SK-N-SH (cell line): ENCODE measurements at regions not wholly inside any gene's neighbourhood (a gene's known extent, or its start where the extent isn't known, plus 50 kb on each side); places are given as distances from the start of the nearest gene placed in this dataset.

ENCODE experiments used
- CTCF ChIA-PET: fragments of 300-600, 350-600 bp; formaldehyde crosslinking; extraction: SDS; loops from one replicate; lab custom pipeline; 2021; lab: Yijun Ruan, JAX
- POLR2A ChIA-PET: fragments of 350-600 bp; sonication (Branson Sonifier 250); formaldehyde crosslinking; extraction: SDS; loops from one replicate; lab custom pipeline; 2020; ENCODE audit warnings: antibody characterized with exemption, inconsistent platforms; lab: Yijun Ruan, JAX
- DNase-seq: peaks from one replicate; pipeline ENCODE4 v3.0.0; 2012
- H2AFZ ChIP-seq: fragments of 200-600 bp; sonication (generic); 2 replicates; pipeline ENCODE4 v1.8.1; 2016; ENCODE audit warnings: antibody characterized with exemption, mild to moderate bottlenecking, low read depth
- H3F3A ChIP-seq: fragments of 200-600 bp; sonication (generic); replicated peaks from 2 replicates; pipeline ENCODE3; 2016; ENCODE audit warnings: antibody characterized with exemption, mild to moderate bottlenecking; ENCODE audit not compliant: insufficient read depth
- H3K27ac ChIP-seq, 2 experiments: fragments of 200-500 bp in 1 of 2; fragments of 200-600 bp in 1 of 2; sonication (Bioruptor generic) in 1 of 2; sonication (generic), shearing (Covaris generic) in 1 of 2; 2 replicates each; pipeline versions ENCODE4 v1.5.1 to v1.6.1; 2014 to 2016; ENCODE audit warnings: low read depth in 2 of 2, inconsistent platforms in 1 of 2, low read length in 1 of 2, mild to moderate bottlenecking in 1 of 2, mixed read lengths in 1 of 2
- H3K27me3 ChIP-seq: fragments of 200-600 bp; sonication (generic), shearing (Covaris generic); 2 replicates; pipeline ENCODE4 v1.6.1; 2016; ENCODE audit warnings: mixed run types; ENCODE audit not compliant: insufficient read depth
- H3K36me3 ChIP-seq, 2 experiments: fragments of 200-500 bp in 1 of 2; fragments of 200-600 bp in 1 of 2; sonication (Bioruptor generic) in 1 of 2; sonication (generic) in 1 of 2; replicated peaks in 1 of 2; 2 replicates each; pipeline versions ENCODE3 to v1.5.1; 2014 to 2016; ENCODE audit warnings: low read length in 1 of 2, mild to moderate bottlenecking in 1 of 2; ENCODE audit not compliant: insufficient read depth in 2 of 2, control insufficient read depth in 1 of 2
- H3K4me1 ChIP-seq, 2 experiments: fragments of 200-500 bp in 1 of 2; fragments of 200-600 bp in 1 of 2; sonication (Bioruptor generic) in 1 of 2; sonication (generic), shearing (Covaris generic) in 1 of 2; 2 replicates each; pipeline versions ENCODE4 v1.5.1 to v1.6.1; 2014 to 2016; ENCODE audit warnings: low read depth in 1 of 2, low read length in 1 of 2, mixed run types in 1 of 2; ENCODE audit not compliant: insufficient read depth in 2 of 2, control insufficient read depth in 1 of 2
- H3K4me2 ChIP-seq: fragments of 200-600 bp; sonication (generic), shearing (Covaris generic); 2 replicates; pipeline ENCODE4 v1.6.1; 2017; ENCODE audit warnings: mixed run types
- H3K4me3 ChIP-seq, 2 experiments: fragments of 200-500 bp in 1 of 2; fragments of 200-600 bp in 1 of 2; sonication (Bioruptor generic) in 1 of 2; sonication (generic), shearing (Covaris generic) in 1 of 2; 2 replicates each; pipeline versions ENCODE4 v1.5.1 to v1.8.1; 2014 to 2016; ENCODE audit warnings: low read depth in 2 of 2, inconsistent platforms in 1 of 2, low read length in 1 of 2, mild to moderate bottlenecking in 1 of 2, mixed read lengths in 1 of 2, moderate library complexity in 1 of 2
- H3K79me2 ChIP-seq: fragments of 200-600 bp; sonication (generic); 2 replicates; pipeline ENCODE4 v1.8.1; 2017; ENCODE audit warnings: mild to moderate bottlenecking; ENCODE audit not compliant: insufficient read depth
- H3K9ac ChIP-seq: fragments of 200-600 bp; sonication (generic); 2 replicates; pipeline ENCODE4 v1.6.1; 2017; ENCODE audit warnings: mixed run types
- H3K9me2 ChIP-seq: fragments of 200-600 bp; sonication (generic); 2 replicates; pipeline ENCODE4 v1.6.1; 2017; ENCODE audit warnings: mixed run types
- H3K9me3 ChIP-seq: fragments of 200-600 bp; sonication (generic); 2 replicates; pipeline ENCODE4 v1.6.1; 2017; ENCODE audit warnings: mixed run types, mild to moderate bottlenecking, moderate library complexity
- H4K20me1 ChIP-seq: fragments of 200-600 bp; sonication (generic); 2 replicates; pipeline ENCODE4 v1.6.1; 2017; ENCODE audit warnings: mild to moderate bottlenecking, mixed run types; ENCODE audit not compliant: insufficient read depth
- ELF1 ChIP-seq: IDR thresholded peaks from 2 replicates; pipeline ENCODE4 v1.4.0; 2012
- EP300 ChIP-seq, 2 experiments: IDR thresholded peaks; 2 replicates each; pipeline versions ENCODE4 v1.4.0 to v1.6.1; 2012; ENCODE audit warnings: borderline replicate concordance in 1 of 2, low read depth in 1 of 2, low read length in 1 of 2
- GATA2 ChIP-seq: sonication (generic); formaldehyde crosslinking; IDR thresholded peaks from 2 replicates; pipeline ENCODE4 v1.5.0; 2020; ENCODE audit warnings: mild to moderate bottlenecking, missing genetic modification reagents
- NFIC ChIP-seq: IDR thresholded peaks from 2 replicates; pipeline ENCODE4 v1.4.0; 2012; ENCODE audit warnings: borderline replicate concordance
- NRF1 ChIP-seq: IDR thresholded peaks from 2 replicates; pipeline ENCODE4 v1.6.1; 2012; ENCODE audit warnings: low read depth, mild to moderate bottlenecking, low read length
- RCOR1 ChIP-seq: fragments of 150-350 bp; IDR thresholded peaks from 2 replicates; pipeline ENCODE4 v1.6.1; 2017; ENCODE audit warnings: antibody characterized with exemption, low read length
- SMC3 ChIP-seq: IDR thresholded peaks from 2 replicates; pipeline ENCODE4 v1.6.1; 2012; ENCODE audit warnings: low read depth, low read length, improper control_type of control experiment
- WGBS: methylation state at CpG from one replicate; pipeline ENCODE4 v1.1.6; 2017; ENCODE audit warnings: low lambda C conversion rate; 5-methylcytosine and 5-hydroxymethylcytosine counted together
- TF ChIP-seq, protein P1 (sequence below): IDR thresholded peaks from 2 replicates; pipeline ENCODE4 v1.6.1; 2012; ENCODE audit warnings: mild to moderate bottlenecking, low read depth, low read length, moderate library complexity
- TF ChIP-seq, protein P2 (sequence below): IDR thresholded peaks from 2 replicates; pipeline ENCODE4 v1.4.0; 2012; ENCODE audit warnings: low read depth, borderline replicate concordance
- TF ChIP-seq, protein P3 (sequence below): fragments of 150-350 bp; IDR thresholded peaks from 2 replicates; pipeline ENCODE4 v1.6.1; 2016; ENCODE audit warnings: mild to moderate bottlenecking, low read depth, low read length
- TF ChIP-seq, protein P4 (sequence below): IDR thresholded peaks from 2 replicates; pipeline ENCODE4 v1.4.0; 2012; ENCODE audit warnings: low read depth

DNA sequence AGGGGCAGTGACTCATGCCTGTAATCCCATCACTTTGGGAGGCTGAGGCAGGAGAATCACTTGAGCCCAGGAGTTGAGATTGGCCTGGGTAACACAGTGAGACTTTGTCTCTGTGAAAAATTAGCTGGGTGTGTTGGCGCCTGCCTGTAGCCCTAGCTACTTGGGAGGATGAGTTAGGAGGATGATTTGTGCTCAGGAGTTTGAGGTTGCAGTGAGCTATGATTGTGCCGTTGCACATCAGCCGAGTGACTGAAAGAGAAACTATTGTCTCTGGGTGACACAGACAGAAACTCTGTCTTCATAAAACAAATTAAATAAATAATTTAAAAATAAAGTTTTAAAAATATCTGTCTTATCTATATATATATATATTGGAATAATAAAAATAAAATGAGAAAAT, 1844.6 kb upstream of the PIK3C3 start:
- Histone ChIP-seq H3K27ac (no peak overlapping the region), H3K9me3 (no peaks in the 10 kb centered on the region), H3K79me2 (no peaks in the 10 kb centered on the region), H3K27me3 (no peaks in the 10 kb centered on the region), H3K4me2 (no peak overlapping the region), H3K4me1 (no peaks in the 10 kb centered on the region), H4K20me1 (no peaks in the 10 kb centered on the region), H3K9ac (no peak overlapping the region), H2AFZ (no peak overlapping the region), H3K4me3 (no peak overlapping the region), H3K9me2 (no peaks in the 10 kb centered on the region), H3K36me3 (no peaks in the 10 kb centered on the region), H3F3A (no peaks in the 10 kb centered on the region)
- whole genome bisulfite sequencing: 59% methylated on average over 3 of the region's 3 CpGs
- CTCF ChIA-PET: no interaction called here
- POLR2A ChIA-PET: no interaction called here
- TF ChIP-seq GATA2 (CRISPR knock-in tag) (no peak), SMC3 (no peak), EP300 (IDR thresholded peaks at IDR 0.05; ENCODE audit: borderline replicate concordance in 1 of 2, low read depth in 1 of 2, low read length in 1 of 2) (no peak), NFIC (no peak), NRF1 (no peak)
- TF ChIP-seq, protein P1, sequence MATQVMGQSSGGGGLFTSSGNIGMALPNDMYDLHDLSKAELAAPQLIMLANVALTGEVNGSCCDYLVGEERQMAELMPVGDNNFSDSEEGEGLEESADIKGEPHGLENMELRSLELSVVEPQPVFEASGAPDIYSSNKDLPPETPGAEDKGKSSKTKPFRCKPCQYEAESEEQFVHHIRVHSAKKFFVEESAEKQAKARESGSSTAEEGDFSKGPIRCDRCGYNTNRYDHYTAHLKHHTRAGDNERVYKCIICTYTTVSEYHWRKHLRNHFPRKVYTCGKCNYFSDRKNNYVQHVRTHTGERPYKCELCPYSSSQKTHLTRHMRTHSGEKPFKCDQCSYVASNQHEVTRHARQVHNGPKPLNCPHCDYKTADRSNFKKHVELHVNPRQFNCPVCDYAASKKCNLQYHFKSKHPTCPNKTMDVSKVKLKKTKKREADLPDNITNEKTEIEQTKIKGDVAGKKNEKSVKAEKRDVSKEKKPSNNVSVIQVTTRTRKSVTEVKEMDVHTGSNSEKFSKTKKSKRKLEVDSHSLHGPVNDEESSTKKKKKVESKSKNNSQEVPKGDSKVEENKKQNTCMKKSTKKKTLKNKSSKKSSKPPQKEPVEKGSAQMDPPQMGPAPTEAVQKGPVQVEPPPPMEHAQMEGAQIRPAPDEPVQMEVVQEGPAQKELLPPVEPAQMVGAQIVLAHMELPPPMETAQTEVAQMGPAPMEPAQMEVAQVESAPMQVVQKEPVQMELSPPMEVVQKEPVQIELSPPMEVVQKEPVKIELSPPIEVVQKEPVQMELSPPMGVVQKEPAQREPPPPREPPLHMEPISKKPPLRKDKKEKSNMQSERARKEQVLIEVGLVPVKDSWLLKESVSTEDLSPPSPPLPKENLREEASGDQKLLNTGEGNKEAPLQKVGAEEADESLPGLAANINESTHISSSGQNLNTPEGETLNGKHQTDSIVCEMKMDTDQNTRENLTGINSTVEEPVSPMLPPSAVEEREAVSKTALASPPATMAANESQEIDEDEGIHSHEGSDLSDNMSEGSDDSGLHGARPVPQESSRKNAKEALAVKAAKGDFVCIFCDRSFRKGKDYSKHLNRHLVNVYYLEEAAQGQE: no peak
- no peak for DNase-seq

DNA sequence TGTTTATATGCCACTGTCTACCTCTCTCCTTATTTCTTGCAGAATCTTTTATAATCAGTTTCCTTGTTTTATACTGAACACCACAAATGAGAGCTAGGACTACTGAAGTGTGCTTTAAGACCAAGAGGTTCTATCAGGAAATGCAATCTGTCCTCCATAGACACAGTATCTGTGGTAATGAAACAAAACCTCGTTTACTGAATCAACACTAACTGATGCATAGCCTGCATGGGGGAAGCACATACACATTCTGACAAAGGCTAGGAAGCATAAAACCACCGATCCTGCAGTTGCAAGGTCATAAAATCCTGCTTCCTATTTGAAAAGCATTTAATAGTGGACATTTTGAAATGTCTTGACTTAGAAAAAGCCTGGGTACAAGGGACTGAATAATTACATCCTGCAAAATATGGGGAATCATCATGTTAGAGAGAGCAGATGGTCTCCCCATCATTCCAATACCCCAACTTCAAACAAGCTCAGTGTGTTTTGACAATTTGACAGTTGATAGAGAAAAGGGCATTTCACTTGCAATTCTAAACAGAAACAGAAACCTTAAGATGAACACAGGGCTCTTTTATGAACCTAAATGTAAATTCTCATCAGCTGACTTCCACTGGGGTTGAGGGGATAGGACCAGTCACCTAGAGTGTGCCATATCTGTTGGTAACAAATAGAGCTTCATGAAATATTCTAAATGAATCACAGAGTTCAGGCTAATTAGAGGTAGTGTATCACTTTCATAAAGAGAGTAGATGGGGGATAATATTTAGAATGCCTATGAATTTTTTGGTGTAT, 1845.6 kb upstream of the PIK3C3 start:
- Histone ChIP-seq H3K36me3 (no peaks in the 10 kb centered on the region), H3K9me3 (no peaks in the 10 kb centered on the region), H3K9ac (no peak overlapping the region), H3K4me1 (no peaks in the 10 kb centered on the region), H3F3A (no peaks in the 10 kb centered on the region), H3K27ac (no peak overlapping the region), H3K4me3 (no peak overlapping the region), H2AFZ (no peak overlapping the region), H3K4me2 (no peak overlapping the region), H3K79me2 (no peaks in the 10 kb centered on the region), H3K9me2 (no peaks in the 10 kb centered on the region), H3K27me3 (no peaks in the 10 kb centered on the region), H4K20me1 (no peaks in the 10 kb centered on the region)
- TF ChIP-seq RCOR1 (no peak), ELF1 (no peak), EP300 (IDR thresholded peaks at IDR 0.05; ENCODE audit: borderline replicate concordance in 1 of 2, low read depth in 1 of 2, low read length in 1 of 2) (no peak)
- TF ChIP-seq, protein P2, sequence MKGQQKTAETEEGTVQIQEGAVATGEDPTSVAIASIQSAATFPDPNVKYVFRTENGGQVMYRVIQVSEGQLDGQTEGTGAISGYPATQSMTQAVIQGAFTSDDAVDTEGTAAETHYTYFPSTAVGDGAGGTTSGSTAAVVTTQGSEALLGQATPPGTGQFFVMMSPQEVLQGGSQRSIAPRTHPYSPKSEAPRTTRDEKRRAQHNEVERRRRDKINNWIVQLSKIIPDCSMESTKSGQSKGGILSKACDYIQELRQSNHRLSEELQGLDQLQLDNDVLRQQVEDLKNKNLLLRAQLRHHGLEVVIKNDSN: no peak
- TF ChIP-seq, protein P3, sequence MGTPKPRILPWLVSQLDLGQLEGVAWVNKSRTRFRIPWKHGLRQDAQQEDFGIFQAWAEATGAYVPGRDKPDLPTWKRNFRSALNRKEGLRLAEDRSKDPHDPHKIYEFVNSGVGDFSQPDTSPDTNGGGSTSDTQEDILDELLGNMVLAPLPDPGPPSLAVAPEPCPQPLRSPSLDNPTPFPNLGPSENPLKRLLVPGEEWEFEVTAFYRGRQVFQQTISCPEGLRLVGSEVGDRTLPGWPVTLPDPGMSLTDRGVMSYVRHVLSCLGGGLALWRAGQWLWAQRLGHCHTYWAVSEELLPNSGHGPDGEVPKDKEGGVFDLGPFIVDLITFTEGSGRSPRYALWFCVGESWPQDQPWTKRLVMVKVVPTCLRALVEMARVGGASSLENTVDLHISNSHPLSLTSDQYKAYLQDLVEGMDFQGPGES: no peak
- TF ChIP-seq, protein P4, sequence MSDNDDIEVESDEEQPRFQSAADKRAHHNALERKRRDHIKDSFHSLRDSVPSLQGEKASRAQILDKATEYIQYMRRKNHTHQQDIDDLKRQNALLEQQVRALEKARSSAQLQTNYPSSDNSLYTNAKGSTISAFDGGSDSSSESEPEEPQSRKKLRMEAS: no peak
- ChIA-PET POLR2A (no interaction called here), CTCF (no interaction called here)
- 21% methylated on average over 2 of the region's 2 CpGs for WGBS
- no peak for DNase-seq
